Activated B cell treated with CpG ODN at 0.5 μM for 24 hours (primary cell): ENCODE measurements at regions not wholly inside any gene's neighbourhood (a gene's known extent, or its start where the extent isn't known, plus 50 kb on each side); places are given as distances from the start of the nearest gene placed in this dataset.

Experiments used
- ATAC-seq: fragments of 200-7000 bp; cut with Tn5 transposase; one replicate; pipeline ENCODE4 v1.10.0; 2021; ENCODE audit warnings: low read depth, mild to moderate bottlenecking, moderate library complexity
- CTCF ChIA-PET: fragments of 350-600 bp; sonication (Branson Sonifier 250); formaldehyde crosslinking; loops from one replicate; lab custom pipeline; 2021; ENCODE audit warnings: antibody characterized with exemption; lab: Charles Lee
- POLR2A ChIA-PET: fragments of 350-600 bp; sonication (Branson Sonifier 250); formaldehyde crosslinking; loops from one replicate; lab custom pipeline; 2021; ENCODE audit warnings: antibody characterized with exemption; lab: Charles Lee
- DNase-seq: peaks from one replicate; pipeline ENCODE4 v3.0.0; 2022
- H3K27ac Mint-ChIP-seq: one replicate; pipeline ENCODE4 v1.8.0; 2020; ENCODE audit warnings: mixed read lengths
- H3K27me3 Mint-ChIP-seq: one replicate; pipeline ENCODE4 v1.8.0; 2021; ENCODE audit warnings: mixed read lengths
- H3K36me3 Mint-ChIP-seq: one replicate; pipeline ENCODE4 v1.8.0; 2021; ENCODE audit warnings: low read depth, mixed read lengths
- H3K4me1 Mint-ChIP-seq: one replicate; pipeline ENCODE4 v1.8.0; 2021; ENCODE audit warnings: mixed read lengths
- H3K4me3 Mint-ChIP-seq: one replicate; pipeline ENCODE4 v1.8.0; 2020; ENCODE audit warnings: mild to moderate bottlenecking, mixed read lengths
- H3K9me3 Mint-ChIP-seq: one replicate; pipeline ENCODE4 v1.8.0; 2020; ENCODE audit warnings: mixed read lengths
- intact Hi-C: fragments of 100-400 bp; cut with micrococcal nuclease; formaldehyde crosslinking; loops from one replicate; pipeline ENCODE4 v1.15.1; 2024
- TF ChIP-seq, protein P1 (sequence below): fragments of 200-600 bp; IDR thresholded peaks from one replicate; pipeline ENCODE4 v1.8.0; 2022; ENCODE audit warnings: antibody characterized with exemption, mild to moderate bottlenecking

DNA sequence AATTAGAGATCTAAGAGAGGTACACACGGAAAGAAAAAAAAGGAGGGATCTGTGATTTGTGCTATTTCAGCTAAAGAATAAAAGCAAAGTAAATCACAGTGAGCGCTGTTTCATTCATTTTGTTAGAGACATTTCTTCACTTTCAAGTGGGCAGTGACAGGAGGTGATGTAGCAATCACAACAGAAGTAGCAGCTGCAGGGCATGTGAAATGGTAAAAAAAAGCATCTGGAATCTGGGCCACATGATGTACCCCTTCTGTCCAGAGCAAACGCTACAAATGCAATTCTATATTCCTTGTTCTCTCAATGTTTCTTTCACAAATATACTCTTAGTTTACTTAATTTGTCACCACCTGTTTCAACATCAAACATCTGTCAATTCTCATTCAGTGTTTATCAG lies 786.5 kb downstream of the LRRIQ3 start:
- POLR2A ChIA-PET: no interaction called here
- no peaks in the 10 kb centered on the region for H3K9me3 Mint-ChIP-seq
- CTCF ChIA-PET: no interaction called here
- H3K4me3 Mint-ChIP-seq: no peak overlapping the region
- no peaks in the 10 kb centered on the region for H3K4me1 Mint-ChIP-seq
- intact Hi-C loops: no loop called here
- no peak for DNase-seq
- H3K27me3 Mint-ChIP-seq: no peaks in the 10 kb centered on the region
- H3K36me3 Mint-ChIP-seq: no peaks in the 10 kb centered on the region
- ATAC-seq: no peak
- H3K27ac Mint-ChIP-seq: no peak overlapping the region
- TF ChIP-seq, protein P1, sequence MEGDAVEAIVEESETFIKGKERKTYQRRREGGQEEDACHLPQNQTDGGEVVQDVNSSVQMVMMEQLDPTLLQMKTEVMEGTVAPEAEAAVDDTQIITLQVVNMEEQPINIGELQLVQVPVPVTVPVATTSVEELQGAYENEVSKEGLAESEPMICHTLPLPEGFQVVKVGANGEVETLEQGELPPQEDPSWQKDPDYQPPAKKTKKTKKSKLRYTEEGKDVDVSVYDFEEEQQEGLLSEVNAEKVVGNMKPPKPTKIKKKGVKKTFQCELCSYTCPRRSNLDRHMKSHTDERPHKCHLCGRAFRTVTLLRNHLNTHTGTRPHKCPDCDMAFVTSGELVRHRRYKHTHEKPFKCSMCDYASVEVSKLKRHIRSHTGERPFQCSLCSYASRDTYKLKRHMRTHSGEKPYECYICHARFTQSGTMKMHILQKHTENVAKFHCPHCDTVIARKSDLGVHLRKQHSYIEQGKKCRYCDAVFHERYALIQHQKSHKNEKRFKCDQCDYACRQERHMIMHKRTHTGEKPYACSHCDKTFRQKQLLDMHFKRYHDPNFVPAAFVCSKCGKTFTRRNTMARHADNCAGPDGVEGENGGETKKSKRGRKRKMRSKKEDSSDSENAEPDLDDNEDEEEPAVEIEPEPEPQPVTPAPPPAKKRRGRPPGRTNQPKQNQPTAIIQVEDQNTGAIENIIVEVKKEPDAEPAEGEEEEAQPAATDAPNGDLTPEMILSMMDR: no peak

- ChIA-PET POLR2A (no interaction called here), CTCF (no interaction called here)
- H3K36me3 Mint-ChIP-seq: no peaks in the 10 kb centered on the region
- H3K4me3 Mint-ChIP-seq: no peak overlapping the region
- H3K27ac Mint-ChIP-seq: no peak overlapping the region
- no peaks in the 10 kb centered on the region for H3K27me3 Mint-ChIP-seq
- no peaks in the 10 kb centered on the region for H3K9me3 Mint-ChIP-seq
- no peak for ATAC-seq
- H3K4me1 Mint-ChIP-seq: no peaks in the 10 kb centered on the region
- TF ChIP-seq, protein P1: no peak
- intact Hi-C loops: no loop called here
- no peak for DNase-seq
Observed at GRCh38 chr1:73401666-73402065, 796.3 kb downstream of the LRRIQ3 start.

GRCh38 chr1:73382966-73383365 lies 815.0 kb downstream of the LRRIQ3 start:
- ChIA-PET POLR2A (no interaction called here), CTCF (no interaction called here)
- TF ChIP-seq, protein P1: no peak
- no peak for DNase-seq
- no peak overlapping the region for H3K4me3 Mint-ChIP-seq
- no peaks in the 10 kb centered on the region for H3K4me1 Mint-ChIP-seq
- no peaks in the 10 kb centered on the region for H3K36me3 Mint-ChIP-seq
- ATAC-seq: no peak
- intact Hi-C loops: no loop called here
- peaks cover 2% of the 10 kb centered on the region for H3K9me3 Mint-ChIP-seq
- no peaks in the 10 kb centered on the region for H3K27me3 Mint-ChIP-seq
- H3K27ac Mint-ChIP-seq: no peak overlapping the region

- ChIA-PET POLR2A (no interaction called here), CTCF (no interaction called here)
- H3K27me3 Mint-ChIP-seq: no peaks in the 10 kb centered on the region
- ATAC-seq (no peak), DNase-seq (no peak)
- H3K4me1 Mint-ChIP-seq: no peaks in the 10 kb centered on the region
- H3K4me3 Mint-ChIP-seq: no peak overlapping the region
- H3K36me3 Mint-ChIP-seq: no peaks in the 10 kb centered on the region
- no peak overlapping the region for H3K27ac Mint-ChIP-seq
- peaks cover 4% of the 10 kb centered on the region for H3K9me3 Mint-ChIP-seq
- intact Hi-C loops: no loop called here
- TF ChIP-seq, protein P1: no peak
Observed at GRCh38 chr1:73366734-73367413, 831.1 kb downstream of the LRRIQ3 start.

DNA sequence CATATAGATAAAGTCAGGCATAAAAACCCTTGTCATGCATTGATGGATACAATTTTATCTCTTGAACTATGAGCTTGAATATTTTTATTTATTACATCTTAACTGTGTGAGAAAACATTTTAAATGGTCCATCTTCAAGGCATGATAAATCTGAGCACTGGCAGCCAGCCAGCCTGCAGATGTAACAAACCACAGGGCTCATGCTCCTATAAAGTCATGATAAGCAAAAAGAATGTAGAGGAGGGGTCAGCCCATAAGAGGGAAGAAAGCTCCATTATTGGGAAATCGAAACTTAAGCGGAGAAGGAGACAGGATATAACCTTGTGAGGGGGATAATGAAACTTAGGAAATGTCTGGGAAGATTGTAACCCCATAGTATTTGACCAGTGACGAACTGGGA lies 839.0 kb downstream of the LRRIQ3 start:
- POLR2A ChIA-PET: no interaction called here
- TF ChIP-seq, protein P1: no peak

More for the DNA sequence above, 839.0 kb downstream of the LRRIQ3 start:
- no peak overlapping the region for H3K4me3 Mint-ChIP-seq
- H3K9me3 Mint-ChIP-seq: peaks cover 3% of the 10 kb centered on the region
- no peaks in the 10 kb centered on the region for H3K27me3 Mint-ChIP-seq
- H3K36me3 Mint-ChIP-seq: no peaks in the 10 kb centered on the region
- H3K4me1 Mint-ChIP-seq: no peaks in the 10 kb centered on the region
- ATAC-seq (no peak), DNase-seq (no peak)
- CTCF ChIA-PET: no interaction called here
- H3K27ac Mint-ChIP-seq: no peak overlapping the region
- intact Hi-C loops: no loop called here
